Prostate gland (tissue), 2 donors: ENCODE measurements at regions not wholly inside any gene's neighbourhood (a gene's known extent, or its start where the extent isn't known, plus 50 kb on each side); places are given as distances from the start of the nearest gene placed in this dataset.

Source experiments
- POLR2A ChIP-seq: fragments of 450-650 bp; IDR thresholded peaks from one replicate; pipeline ENCODE4 v1.6.1; 2016; ENCODE audit warnings: antibody characterized with exemption, mild to moderate bottlenecking
- POLR2AphosphoS5 ChIP-seq: sonication (generic); formaldehyde crosslinking; IDR thresholded peaks from one replicate; pipeline ENCODE4 v1.6.1; 2017; ENCODE audit warnings: antibody characterized with exemption
- TF ChIP-seq, protein P1 (sequence below), 4 experiments: fragments of 200-600 bp in 2 of 4; fragments of 450-650 bp in 2 of 4; sonication (generic) in 2 of 4; IDR thresholded peaks; 1 replicate in 3 of 4; 2 replicates in 1 of 4; pipeline ENCODE4 v1.5.1; 2016 to 2019; ENCODE audit warnings: antibody characterized with exemption in 4 of 4, mild to moderate bottlenecking in 2 of 4, moderate library complexity in 2 of 4

DNA sequence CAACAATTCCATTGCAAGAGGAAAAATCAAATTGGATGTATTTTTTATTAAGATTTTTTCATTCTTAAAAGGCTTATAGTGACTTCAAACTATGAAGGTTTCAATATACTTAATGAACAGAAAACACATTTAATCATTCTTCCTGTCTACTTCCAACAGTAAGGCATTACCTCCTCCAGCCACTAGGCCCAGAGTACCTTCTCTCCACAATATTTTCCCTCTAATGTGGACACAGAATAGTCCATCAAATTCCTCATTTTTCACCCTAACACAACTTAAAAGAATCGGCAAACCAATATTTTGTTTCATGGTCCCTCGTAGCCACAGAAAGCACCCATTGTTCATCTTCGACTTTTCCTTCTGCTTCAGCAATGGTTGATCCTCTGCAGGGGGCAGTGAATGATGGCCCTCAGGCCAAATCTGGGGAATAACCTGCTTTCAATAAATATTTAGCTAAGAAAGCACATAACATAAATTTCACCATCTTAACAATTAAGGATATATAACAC lies 335.4 kb upstream of the ID4 start:
- no peak for TF ChIP-seq POLR2A
- TF ChIP-seq, protein P1, sequence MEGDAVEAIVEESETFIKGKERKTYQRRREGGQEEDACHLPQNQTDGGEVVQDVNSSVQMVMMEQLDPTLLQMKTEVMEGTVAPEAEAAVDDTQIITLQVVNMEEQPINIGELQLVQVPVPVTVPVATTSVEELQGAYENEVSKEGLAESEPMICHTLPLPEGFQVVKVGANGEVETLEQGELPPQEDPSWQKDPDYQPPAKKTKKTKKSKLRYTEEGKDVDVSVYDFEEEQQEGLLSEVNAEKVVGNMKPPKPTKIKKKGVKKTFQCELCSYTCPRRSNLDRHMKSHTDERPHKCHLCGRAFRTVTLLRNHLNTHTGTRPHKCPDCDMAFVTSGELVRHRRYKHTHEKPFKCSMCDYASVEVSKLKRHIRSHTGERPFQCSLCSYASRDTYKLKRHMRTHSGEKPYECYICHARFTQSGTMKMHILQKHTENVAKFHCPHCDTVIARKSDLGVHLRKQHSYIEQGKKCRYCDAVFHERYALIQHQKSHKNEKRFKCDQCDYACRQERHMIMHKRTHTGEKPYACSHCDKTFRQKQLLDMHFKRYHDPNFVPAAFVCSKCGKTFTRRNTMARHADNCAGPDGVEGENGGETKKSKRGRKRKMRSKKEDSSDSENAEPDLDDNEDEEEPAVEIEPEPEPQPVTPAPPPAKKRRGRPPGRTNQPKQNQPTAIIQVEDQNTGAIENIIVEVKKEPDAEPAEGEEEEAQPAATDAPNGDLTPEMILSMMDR (IDR thresholded peaks at IDR 0.05), result no peak
- TF ChIP-seq POLR2AphosphoS5, result no peak
